ENCODE measurements at regions not wholly inside any gene's neighbourhood (a gene's known extent, or its start where the extent isn't known, plus 50 kb on each side); places are given as distances from the start of the nearest gene placed in this dataset.

DNA sequence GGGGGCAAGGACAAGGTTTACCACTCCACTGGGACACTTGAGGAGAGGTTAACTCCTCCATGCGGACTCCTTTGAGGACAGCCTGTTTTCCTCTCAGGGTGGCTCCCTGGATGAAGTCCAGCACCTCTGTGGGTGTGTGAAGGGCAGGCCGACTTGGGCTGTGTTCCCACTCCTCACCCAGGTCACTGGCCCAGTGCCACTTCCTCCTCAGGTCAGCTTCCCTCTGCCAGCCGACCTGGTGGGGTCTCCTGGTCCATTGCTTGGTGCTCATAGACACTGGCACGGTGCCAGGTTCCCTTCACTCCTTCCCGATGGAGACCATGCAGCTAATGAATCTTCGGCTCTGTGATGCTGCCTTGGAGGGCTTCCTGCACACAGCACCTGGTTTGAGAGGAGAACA lies 146.4 kb upstream of the RTL1 start:
- DNase-seq (ENCODE audit: low read depth), result no peak
- TF ChIP-seq, protein P1, sequence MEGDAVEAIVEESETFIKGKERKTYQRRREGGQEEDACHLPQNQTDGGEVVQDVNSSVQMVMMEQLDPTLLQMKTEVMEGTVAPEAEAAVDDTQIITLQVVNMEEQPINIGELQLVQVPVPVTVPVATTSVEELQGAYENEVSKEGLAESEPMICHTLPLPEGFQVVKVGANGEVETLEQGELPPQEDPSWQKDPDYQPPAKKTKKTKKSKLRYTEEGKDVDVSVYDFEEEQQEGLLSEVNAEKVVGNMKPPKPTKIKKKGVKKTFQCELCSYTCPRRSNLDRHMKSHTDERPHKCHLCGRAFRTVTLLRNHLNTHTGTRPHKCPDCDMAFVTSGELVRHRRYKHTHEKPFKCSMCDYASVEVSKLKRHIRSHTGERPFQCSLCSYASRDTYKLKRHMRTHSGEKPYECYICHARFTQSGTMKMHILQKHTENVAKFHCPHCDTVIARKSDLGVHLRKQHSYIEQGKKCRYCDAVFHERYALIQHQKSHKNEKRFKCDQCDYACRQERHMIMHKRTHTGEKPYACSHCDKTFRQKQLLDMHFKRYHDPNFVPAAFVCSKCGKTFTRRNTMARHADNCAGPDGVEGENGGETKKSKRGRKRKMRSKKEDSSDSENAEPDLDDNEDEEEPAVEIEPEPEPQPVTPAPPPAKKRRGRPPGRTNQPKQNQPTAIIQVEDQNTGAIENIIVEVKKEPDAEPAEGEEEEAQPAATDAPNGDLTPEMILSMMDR (conservative IDR thresholded peaks at IDR 0.05; ENCODE audit: control insufficient read depth, insufficient read depth, low read depth, low read length), result no peak
- H3K4me3 ChIP-seq (ENCODE audit: control insufficient read depth, low read depth, low read length), result no peak overlapping the region

DNA sequence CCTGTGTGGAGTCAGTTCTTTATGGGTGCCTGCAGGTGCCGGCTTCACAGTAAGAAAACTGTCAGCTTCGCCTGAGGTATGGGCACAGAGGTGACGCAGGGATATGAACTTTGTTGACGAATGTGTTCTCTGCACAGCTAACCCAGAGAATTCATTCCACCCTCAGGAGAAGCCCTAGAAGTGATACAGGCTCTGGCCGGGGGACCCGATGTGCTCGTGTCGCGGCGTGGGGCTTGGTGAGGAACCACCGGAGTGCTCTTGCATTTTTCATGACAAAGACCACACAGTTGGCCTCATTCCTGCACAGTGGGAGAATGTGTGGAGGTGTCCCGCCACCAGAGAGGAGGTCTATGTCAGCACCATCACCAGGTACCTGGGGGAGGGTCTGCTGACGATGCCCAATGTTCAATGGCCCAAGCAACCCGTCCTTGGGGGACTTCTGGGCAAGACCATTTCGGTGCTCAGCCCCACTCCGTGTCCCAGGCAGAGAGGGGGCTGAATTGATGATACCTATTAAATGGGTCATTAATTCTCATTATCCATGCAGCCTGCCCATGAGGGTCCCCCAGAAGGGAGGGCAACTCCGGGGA lies 147.5 kb upstream of the RTL1 start:
- no peak for DNase-seq (ENCODE audit: low read depth)
- no peak overlapping the region for H3K4me3 ChIP-seq (ENCODE audit: control insufficient read depth, low read depth, low read length)
- TF ChIP-seq, protein P1 (conservative IDR thresholded peaks at IDR 0.05; ENCODE audit: control insufficient read depth, insufficient read depth, low read depth, low read length), result no peak

DNA sequence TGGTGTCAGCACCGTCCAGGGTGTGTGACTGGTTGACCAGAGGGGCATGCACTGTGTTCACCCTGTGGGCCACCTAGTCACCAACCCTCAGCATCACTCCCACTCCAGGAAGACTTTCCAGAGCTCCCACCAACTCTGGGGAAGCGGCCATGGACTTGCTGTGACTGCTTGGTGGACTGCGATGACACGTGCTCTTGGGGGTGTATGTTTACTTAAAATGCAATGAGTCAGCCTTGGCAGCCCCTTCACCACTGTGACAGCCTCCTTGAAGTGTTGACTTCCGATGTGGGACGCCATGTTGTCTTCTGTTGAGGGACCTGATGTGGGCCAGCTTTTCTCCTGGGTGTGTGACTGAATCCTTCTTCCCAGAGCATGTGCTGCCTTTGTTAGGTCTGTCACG lies 151.1 kb upstream of the RTL1 start:
- peak; percentile 35 for DNase-seq (ENCODE audit: low read depth)
- TF ChIP-seq, protein P1 (conservative IDR thresholded peaks at IDR 0.05; ENCODE audit: control insufficient read depth, insufficient read depth, low read depth, low read length), result no peak
- H3K4me3 ChIP-seq (ENCODE audit: control insufficient read depth, low read depth, low read length), result no peak overlapping the region

DNA sequence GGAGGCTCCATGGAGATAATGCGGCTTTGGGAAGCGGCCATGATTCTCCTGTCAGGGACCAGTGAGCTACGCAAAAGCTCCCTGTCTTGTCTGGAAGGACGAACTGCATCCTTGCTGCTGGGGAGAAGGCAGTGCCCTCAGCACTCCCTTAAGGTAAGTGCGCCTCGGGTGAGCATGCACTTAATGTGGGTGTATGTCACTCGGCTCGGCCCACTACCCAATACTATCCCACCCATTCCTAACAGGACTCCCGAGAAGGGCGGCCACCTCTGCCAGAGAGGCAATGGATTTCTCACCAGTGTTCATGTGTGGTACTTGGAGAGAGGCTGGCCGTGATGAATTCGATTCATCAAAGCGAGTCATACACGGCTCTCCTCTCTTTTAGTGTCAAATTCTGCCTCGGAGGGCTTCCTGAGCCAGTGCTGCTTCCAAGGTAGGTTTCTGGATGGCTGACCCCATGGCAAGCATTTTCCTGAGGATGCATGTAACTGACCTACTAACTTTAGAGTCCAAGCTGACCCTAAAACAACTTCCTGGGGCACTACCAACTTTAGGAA lies 151.7 kb upstream of the RTL1 start:
- peak; percentile 45 for DNase-seq (ENCODE audit: low read depth)
- TF ChIP-seq, protein P1 (conservative IDR thresholded peaks at IDR 0.05; ENCODE audit: control insufficient read depth, insufficient read depth, low read depth, low read length), result no peak
- no peak overlapping the region for H3K4me3 ChIP-seq (ENCODE audit: control insufficient read depth, low read depth, low read length)

DNA sequence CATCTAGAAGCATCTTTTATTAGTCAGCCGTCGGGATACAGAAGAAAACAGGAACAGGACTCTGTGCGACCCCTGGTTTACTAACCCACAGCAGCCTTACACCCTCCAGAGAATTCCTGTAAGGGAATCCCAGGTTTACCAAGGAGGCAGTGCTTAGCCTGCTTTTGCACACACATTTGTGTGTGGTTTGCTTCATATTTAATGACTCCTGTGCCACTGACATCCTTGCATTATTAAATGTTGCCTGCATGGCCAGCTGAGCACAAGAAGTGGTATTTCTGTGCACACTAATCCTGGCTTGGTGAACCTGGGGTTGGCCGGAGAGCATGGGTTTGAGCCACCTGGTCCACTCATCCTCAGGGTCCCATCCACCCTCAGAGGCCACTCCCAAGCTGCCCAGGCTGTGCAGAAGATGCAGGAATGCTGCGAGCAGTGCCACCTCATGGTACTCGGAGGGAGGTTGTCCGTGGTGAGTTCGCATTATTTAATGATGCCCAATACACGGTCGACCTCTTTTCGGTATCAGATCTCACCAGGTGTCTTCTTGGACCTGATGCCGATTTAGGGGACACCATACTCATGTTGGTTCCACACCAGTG lies 152.4 kb upstream of the RTL1 start:
- DNase-seq (ENCODE audit: low read depth), result peak; percentile 81
- no peak overlapping the region for H3K4me3 ChIP-seq (ENCODE audit: control insufficient read depth, low read depth, low read length)
- TF ChIP-seq, protein P1 (conservative IDR thresholded peaks at IDR 0.05; ENCODE audit: control insufficient read depth, insufficient read depth, low read depth, low read length), result no peak

DNA sequence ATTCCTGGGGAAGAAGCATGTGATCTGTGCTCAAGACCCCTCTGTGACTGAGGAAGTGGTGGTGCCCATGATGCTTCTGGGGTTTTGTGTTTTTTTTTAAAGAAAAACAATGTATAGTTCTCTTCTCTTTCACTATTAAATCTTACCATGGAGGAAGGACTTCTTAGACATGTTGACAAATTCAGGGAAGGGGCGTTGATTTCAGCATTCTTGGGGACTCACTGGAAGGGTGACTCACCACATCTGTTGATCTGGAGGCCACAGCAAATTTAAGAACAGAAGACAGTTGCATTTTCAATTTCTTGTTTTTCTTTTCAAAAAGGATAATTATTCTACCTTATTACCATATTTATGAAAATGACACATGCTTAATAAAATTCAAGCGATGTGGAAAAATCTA lies 152.9 kb upstream of the RTL1 start:
- H3K4me3 ChIP-seq (ENCODE audit: control insufficient read depth, low read depth, low read length), result no peak overlapping the region
- TF ChIP-seq, protein P1 (conservative IDR thresholded peaks at IDR 0.05; ENCODE audit: control insufficient read depth, insufficient read depth, low read depth, low read length), result no peak
- peak; percentile 47 for DNase-seq (ENCODE audit: low read depth)
